OCI-LY1 (cell line): ENCODE measurements at regions not wholly inside any gene's neighbourhood (a gene's known extent, or its start where the extent isn't known, plus 50 kb on each side); places are given as distances from the start of the nearest gene placed in this dataset.

Source experiments
- H2AFZ ChIP-seq: fragments of 200-600 bp; sonication (generic), shearing (Covaris generic); 2 replicates; pipeline ENCODE4 v1.6.0; 2014; ENCODE audit warnings: antibody characterized with exemption, mild to moderate bottlenecking, low read length
- H3F3A ChIP-seq: fragments of 200-600 bp; sonication (generic), shearing (Covaris generic); 2 replicates; pipeline ENCODE4 v1.6.0; 2014; ENCODE audit warnings: mild to moderate bottlenecking, antibody characterized with exemption, low read length, moderate library complexity; ENCODE audit not compliant: insufficient read depth
- H3K27ac ChIP-seq: fragments of 200-600 bp; sonication (generic); 2 replicates; pipeline ENCODE4 v1.5.1; 2014; ENCODE audit warnings: low read length, mixed run types, mild to moderate bottlenecking, low read depth; ENCODE audit not compliant: poor library complexity, severe bottlenecking
- H3K27me3 ChIP-seq: fragments of 200-600 bp; sonication (generic); 2 replicates; pipeline ENCODE4 v1.6.0; 2014; ENCODE audit warnings: antibody characterized with exemption, mild to moderate bottlenecking, low read length, moderate library complexity; ENCODE audit not compliant: insufficient read depth
- H3K36me3 ChIP-seq: fragments of 200-600 bp; sonication (generic); 2 replicates; pipeline ENCODE4 v1.6.1; 2014; ENCODE audit warnings: mild to moderate bottlenecking, antibody characterized with exemption, low read length, moderate library complexity, mixed read lengths; ENCODE audit not compliant: insufficient read depth
- H3K4me1 ChIP-seq: fragments of 200-600 bp; sonication (generic); 2 replicates; pipeline ENCODE4 v1.5.1; 2014; ENCODE audit warnings: mild to moderate bottlenecking, low read length, moderate library complexity; ENCODE audit not compliant: insufficient read depth, severe bottlenecking
- H3K4me2 ChIP-seq: fragments of 200-600 bp; sonication (generic), shearing (Covaris generic); 2 replicates; pipeline ENCODE4 v1.6.1; 2014; ENCODE audit warnings: low read length
- H3K4me3 ChIP-seq: fragments of 200-600 bp; sonication (generic); 2 replicates; pipeline ENCODE4 v1.5.1; 2014; ENCODE audit warnings: low read length, low read depth, mild to moderate bottlenecking, mixed read lengths; ENCODE audit not compliant: poor library complexity, severe bottlenecking
- H3K79me2 ChIP-seq: fragments of 200-600 bp; shearing (Covaris generic); 2 replicates; pipeline ENCODE4 v1.6.1; 2016; ENCODE audit warnings: mixed run types, low read length, mixed read lengths; ENCODE audit not compliant: insufficient read depth
- H3K9ac ChIP-seq: fragments of 200-600 bp; sonication (generic), shearing (Covaris generic); 2 replicates; pipeline ENCODE4 v1.6.1; 2014; ENCODE audit warnings: mild to moderate bottlenecking, low read length, mixed read lengths
- H3K9me2 ChIP-seq: fragments of 200-600 bp; sonication (generic), shearing (Covaris generic); 2 replicates; pipeline ENCODE4 v1.6.1; 2014; ENCODE audit warnings: low read depth, mild to moderate bottlenecking, low read length, mixed read lengths
- H3K9me3 ChIP-seq: fragments of 200-600 bp; shearing (Covaris generic); 2 replicates; pipeline ENCODE4 v1.6.1; 2014; ENCODE audit warnings: low read length, mixed read lengths
- H4K20me1 ChIP-seq: fragments of 200-600 bp; sonication (generic), shearing (Covaris generic); 2 replicates; pipeline ENCODE4 v1.6.0; 2016; ENCODE audit warnings: mild to moderate bottlenecking, low read length; ENCODE audit not compliant: insufficient read depth
- CTCF ChIP-seq: fragments of 200-600 bp; sonication (generic), shearing (Covaris generic); IDR thresholded peaks from 2 replicates; pipeline ENCODE4 v1.5.1; 2017; ENCODE audit warnings: mild to moderate bottlenecking, antibody characterized with exemption, low read length, moderate library complexity, mixed read lengths
- EZH2 ChIP-seq: fragments of 200-600 bp; sonication (generic), shearing (Covaris generic); IDR thresholded peaks from 2 replicates; pipeline ENCODE4 v1.8.0; 2017; ENCODE audit warnings: borderline replicate concordance, mixed run types, mild to moderate bottlenecking, antibody characterized with exemption, low read length, moderate library complexity, mixed read lengths

- no peaks in the 10 kb centered on the region for H3K36me3 ChIP-seq
- no peak overlapping the region for H2AFZ ChIP-seq
- no peaks in the 10 kb centered on the region for H3K4me1 ChIP-seq
- no peaks in the 10 kb centered on the region for H3K9me2 ChIP-seq
- no peaks in the 10 kb centered on the region for H3K79me2 ChIP-seq
- H4K20me1 ChIP-seq = no peaks in the 10 kb centered on the region
- no peak overlapping the region for H3K9ac ChIP-seq
- H3K4me2 ChIP-seq = no peak overlapping the region
- no peaks in the 10 kb centered on the region for H3F3A ChIP-seq
- TF ChIP-seq CTCF = no peak
- no peak for TF ChIP-seq EZH2
- no peak overlapping the region for H3K4me3 ChIP-seq
- H3K9me3 ChIP-seq = no peaks in the 10 kb centered on the region
- no peak overlapping the region for H3K27ac ChIP-seq
- H3K27me3 ChIP-seq = no peaks in the 10 kb centered on the region
Observed at GRCh38 chr6:120116343-120116742, 766.8 kb upstream of the MAN1A1 start.

DNA sequence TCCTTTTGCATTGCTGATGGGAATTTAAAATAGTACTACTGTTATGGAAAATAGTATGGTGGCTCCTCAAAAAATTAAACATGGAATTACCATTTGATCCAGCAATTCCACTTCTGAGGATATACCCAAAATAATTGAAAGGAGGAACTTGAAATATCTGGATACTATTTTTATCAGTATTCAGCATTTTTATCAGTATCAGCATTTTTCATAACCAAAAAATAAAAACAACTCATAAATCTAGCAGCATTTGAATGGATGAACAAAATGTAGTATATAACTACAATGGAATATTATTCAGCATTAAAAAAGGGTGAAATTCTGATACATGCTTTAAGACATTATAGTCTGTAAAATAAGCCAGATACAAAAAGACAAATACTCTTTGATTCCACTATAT, 763.4 kb upstream of the MAN1A1 start:
- Histone ChIP-seq H3K79me2 (no peaks in the 10 kb centered on the region), H3K4me2 (no peak overlapping the region), H2AFZ (no peak overlapping the region), H3F3A (no peaks in the 10 kb centered on the region), H3K9ac (no peak overlapping the region), H3K9me3 (no peaks in the 10 kb centered on the region), H3K9me2 (no peaks in the 10 kb centered on the region), H3K4me1 (no peaks in the 10 kb centered on the region), H3K27me3 (no peaks in the 10 kb centered on the region), H3K27ac (no peak overlapping the region), H4K20me1 (no peaks in the 10 kb centered on the region), H3K36me3 (no peaks in the 10 kb centered on the region), H3K4me3 (no peak overlapping the region)
- TF ChIP-seq EZH2 (no peak), CTCF (no peak)

DNA sequence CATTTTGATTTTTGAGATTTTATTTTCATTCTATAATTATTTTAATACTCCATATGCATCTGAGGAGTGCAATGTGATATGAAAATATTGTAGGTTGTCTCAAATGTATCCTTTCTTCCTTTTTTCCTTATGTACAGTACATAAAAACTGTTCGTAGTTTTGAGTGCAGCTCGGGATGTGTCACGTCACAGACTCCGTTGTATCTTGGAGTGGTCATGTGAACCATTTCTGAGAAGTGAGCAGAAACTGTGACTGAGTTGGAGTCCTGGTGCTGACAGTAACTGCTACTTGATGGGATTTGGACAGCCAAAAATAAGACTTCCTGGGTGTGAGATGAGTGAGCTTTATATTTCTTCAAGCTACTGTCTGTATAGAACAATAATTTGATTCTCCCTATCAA, 761.4 kb upstream of the MAN1A1 start:
- H3K9ac ChIP-seq = no peak overlapping the region
- no peak overlapping the region for H2AFZ ChIP-seq
- H3K27me3 ChIP-seq = no peaks in the 10 kb centered on the region
- H3K9me3 ChIP-seq = no peaks in the 10 kb centered on the region
- no peak overlapping the region for H3K27ac ChIP-seq
- no peaks in the 10 kb centered on the region for H4K20me1 ChIP-seq
- H3K36me3 ChIP-seq = no peaks in the 10 kb centered on the region
- no peaks in the 10 kb centered on the region for H3F3A ChIP-seq
- no peaks in the 10 kb centered on the region for H3K9me2 ChIP-seq
- H3K4me1 ChIP-seq = no peaks in the 10 kb centered on the region
- no peak overlapping the region for H3K4me2 ChIP-seq
- H3K79me2 ChIP-seq = no peaks in the 10 kb centered on the region
- no peak overlapping the region for H3K4me3 ChIP-seq
- TF ChIP-seq CTCF (no peak), EZH2 (no peak)
